DND-41 (cell line): ENCODE measurements at regions not wholly inside any gene's neighbourhood (a gene's known extent, or its start where the extent isn't known, plus 50 kb on each side); places are given as distances from the start of the nearest gene placed in this dataset.

Source experiments
- ATAC-seq: fragments of 200-7000 bp; cut with Tn5 transposase; 3 replicates; pipeline ENCODE4 v1.9.1; 2021; ENCODE audit warnings: low read depth; ENCODE audit not compliant: insufficient read depth
- DNase-seq: peaks from one replicate; pipeline ENCODE4 v3.0.0-alpha.2; 2020
- H2AFZ ChIP-seq: 2 replicates; pipeline ENCODE4 v1.6.0; 2012; ENCODE audit warnings: low read depth, low read length
- H3K27ac ChIP-seq: 2 replicates; pipeline ENCODE4 v1.5.1; 2012; ENCODE audit warnings: low read length, inconsistent platforms
- H3K27me3 ChIP-seq: fragments of 200-600 bp; sonication (generic); 2 replicates; pipeline ENCODE4 v1.6.0; 2012; ENCODE audit warnings: low read length, mild to moderate bottlenecking, inconsistent platforms; ENCODE audit not compliant: insufficient read depth, poor library complexity
- H3K36me3 ChIP-seq: 2 replicates; pipeline ENCODE4 v1.5.1; 2012; ENCODE audit warnings: low read length, inconsistent platforms; ENCODE audit not compliant: insufficient read depth
- H3K4me1 ChIP-seq: 2 replicates; pipeline ENCODE4 v1.5.1; 2012; ENCODE audit warnings: mild to moderate bottlenecking, low read length; ENCODE audit not compliant: insufficient read depth
- H3K4me2 ChIP-seq: 2 replicates; pipeline ENCODE4 v1.6.0; 2012; ENCODE audit warnings: mild to moderate bottlenecking, moderate library complexity, low read length, inconsistent platforms; ENCODE audit not compliant: insufficient read depth
- H3K4me3 ChIP-seq, 2 experiments: fragments of 200-600 bp in 1 of 2; shearing (Covaris generic) in 1 of 2; 2 replicates each; pipeline ENCODE4 v1.5.1; 2012 to 2016; ENCODE audit warnings: inconsistent platforms in 2 of 2, low read length in 2 of 2, mild to moderate bottlenecking in 2 of 2, low read depth in 1 of 2, moderate library complexity in 1 of 2
- H3K79me2 ChIP-seq: 2 replicates; pipeline ENCODE4 v1.6.0; 2012; ENCODE audit warnings: low read length, inconsistent platforms; ENCODE audit not compliant: insufficient read depth
- H3K9ac ChIP-seq: 2 replicates; pipeline ENCODE4 v1.6.0; 2012; ENCODE audit warnings: low read depth, mild to moderate bottlenecking, inconsistent platforms, low read length, moderate library complexity
- H3K9me3 ChIP-seq: 2 replicates; pipeline ENCODE4 v1.5.1; 2012; ENCODE audit warnings: low read length, moderate library complexity, mild to moderate bottlenecking, inconsistent platforms; ENCODE audit not compliant: insufficient read depth, severe bottlenecking
- H4K20me1 ChIP-seq: 2 replicates; pipeline ENCODE4 v1.6.0; 2012; ENCODE audit warnings: low read length; ENCODE audit not compliant: insufficient read depth
- CTCF ChIP-seq: IDR thresholded peaks from 2 replicates; pipeline ENCODE4 v1.5.1; 2012; ENCODE audit warnings: borderline replicate concordance, low read length, moderate library complexity, mild to moderate bottlenecking; ENCODE audit not compliant: poor library complexity, severe bottlenecking; ENCODE audit errors: extremely low read depth
- EZH2 ChIP-seq: IDR thresholded peaks from 3 replicates; pipeline ENCODE4 v1.6.1; 2012; ENCODE audit warnings: borderline replicate concordance, low read depth, mild to moderate bottlenecking, moderate library complexity, low read length, inconsistent platforms; ENCODE audit not compliant: severe bottlenecking

- TF ChIP-seq EZH2 (no peak), CTCF (no peak)
- H4K20me1 ChIP-seq = no peaks in the 10 kb centered on the region
- no peaks in the 10 kb centered on the region for H3K79me2 ChIP-seq
- H3K9me3 ChIP-seq = peaks cover 3% of the 10 kb centered on the region
- H3K27ac ChIP-seq = no peak overlapping the region
- 0 out of 2 replicates have a peak, but pooled peaks cover 4% of the 10 kb centered on the region for H3K4me1 ChIP-seq
- DNase-seq (no peak), ATAC-seq (peak; percentile 31; the same call in 1 of the 3 replicates)
- H2AFZ ChIP-seq = no peak overlapping the region
- H3K4me3 ChIP-seq = no peak overlapping the region
- no peak overlapping the region for H3K9ac ChIP-seq
- no peaks in the 10 kb centered on the region for H3K27me3 ChIP-seq
- H3K36me3 ChIP-seq = no peaks in the 10 kb centered on the region
- no peak overlapping the region for H3K4me2 ChIP-seq
These were observed 396.8 kb downstream of the GUCY1A2 start for GRCh38 chr11:106621484-106621883.
